ENCODE measurements at regions not wholly inside any gene's neighbourhood (a gene's known extent, or its start where the extent isn't known, plus 50 kb on each side); places are given as distances from the start of the nearest gene placed in this dataset.

DNA sequence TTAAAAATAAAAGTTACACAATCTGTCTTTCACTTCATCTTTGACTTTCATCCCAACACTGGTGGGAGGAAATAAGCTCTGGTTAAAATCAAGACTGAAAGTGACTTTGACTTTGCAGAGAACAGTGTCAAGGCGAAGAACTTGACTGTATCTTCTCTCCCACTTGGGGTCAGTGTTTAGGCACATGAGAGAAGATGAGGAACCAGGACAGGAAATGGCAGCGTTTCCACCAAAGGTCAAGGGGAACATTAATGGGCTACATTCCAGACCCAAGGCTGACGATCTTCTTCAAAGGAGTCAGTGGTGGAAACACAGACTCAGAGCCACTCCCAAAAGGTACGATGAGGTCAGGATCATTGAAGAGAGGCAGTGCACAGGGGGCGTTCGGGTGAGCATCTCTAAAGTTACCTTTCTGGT is 409.5 kb downstream of the ARHGEF28 start:
- H3K27me3 Mint-ChIP-seq (ENCODE audit: unreplicated experiment): peaks cover 5% of the 10 kb centered on the region
- no peak overlapping the region for H3K27ac Mint-ChIP-seq (ENCODE audit: unreplicated experiment)
- no peak for TF ChIP-seq CTCF (IDR thresholded peaks at IDR 0.05; ENCODE audit: partially characterized antibody, unreplicated experiment)
- no peaks in the 10 kb centered on the region for H3K36me3 Mint-ChIP-seq (ENCODE audit: unreplicated experiment)
- no peak for DNase-seq
- H3K4me1 Mint-ChIP-seq (ENCODE audit: low read depth, unreplicated experiment): peaks cover 14% of the 10 kb centered on the region
- H3K4me3 Mint-ChIP-seq (ENCODE audit: unreplicated experiment): no peak overlapping the region
- H3K9me3 Mint-ChIP-seq (ENCODE audit: unreplicated experiment): peaks cover 7% of the 10 kb centered on the region

DNA sequence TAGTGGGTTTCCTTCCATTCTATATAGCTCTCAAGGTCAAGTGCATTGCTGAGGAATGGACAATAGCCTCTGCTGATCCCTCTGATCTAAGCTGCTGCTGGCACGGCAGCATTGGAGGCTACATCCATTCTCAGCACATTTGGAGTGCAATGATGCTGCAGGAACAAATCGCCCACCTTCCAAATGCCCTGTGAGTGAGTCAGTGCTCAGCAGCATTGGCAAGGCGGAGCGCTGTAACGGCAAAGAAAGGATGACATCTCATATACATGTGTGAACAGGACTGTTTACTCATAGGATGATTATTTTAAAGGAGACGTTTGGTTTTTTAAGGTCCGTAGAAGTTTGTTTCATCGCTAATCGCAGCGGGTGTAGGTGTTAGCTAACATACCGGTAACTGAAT is 408.7 kb downstream of the ARHGEF28 start:
- Mint-ChIP-seq H3K36me3 (ENCODE audit: unreplicated experiment) (no peaks in the 10 kb centered on the region), H3K27ac (ENCODE audit: unreplicated experiment) (no peak overlapping the region), H3K4me1 (ENCODE audit: low read depth, unreplicated experiment) (peaks cover 7% of the 10 kb centered on the region), H3K9me3 (ENCODE audit: unreplicated experiment) (peaks cover 2% of the 10 kb centered on the region), H3K27me3 (ENCODE audit: unreplicated experiment) (no peaks in the 10 kb centered on the region), H3K4me3 (ENCODE audit: unreplicated experiment) (no peak overlapping the region)
- DNase-seq: no peak
- no peak for TF ChIP-seq CTCF (IDR thresholded peaks at IDR 0.05; ENCODE audit: partially characterized antibody, unreplicated experiment)

DNA sequence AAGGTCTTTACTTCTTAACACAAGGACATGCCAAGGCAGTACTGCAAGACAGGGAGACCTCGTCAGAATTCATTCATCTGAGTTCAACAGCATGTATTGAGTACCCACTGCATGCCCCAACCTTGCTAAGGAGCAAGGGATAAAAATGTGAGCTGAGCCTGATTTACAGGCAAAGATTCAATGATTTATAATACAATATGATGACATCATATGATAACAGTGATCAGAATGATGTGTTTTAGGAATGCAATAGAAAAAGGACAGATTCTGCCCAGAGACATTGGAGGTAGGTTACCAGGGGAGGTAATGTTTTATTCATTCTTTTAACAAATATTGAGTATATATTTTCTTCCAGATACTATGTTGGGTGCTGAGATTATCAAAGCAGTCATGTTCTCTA is 406.6 kb downstream of the ARHGEF28 start:
- H3K27ac Mint-ChIP-seq (ENCODE audit: unreplicated experiment): no peak overlapping the region
- no peaks in the 10 kb centered on the region for H3K27me3 Mint-ChIP-seq (ENCODE audit: unreplicated experiment)
- no peak overlapping the region for H3K4me3 Mint-ChIP-seq (ENCODE audit: unreplicated experiment)
- no peak for TF ChIP-seq CTCF (IDR thresholded peaks at IDR 0.05; ENCODE audit: partially characterized antibody, unreplicated experiment)
- H3K36me3 Mint-ChIP-seq (ENCODE audit: unreplicated experiment): no peaks in the 10 kb centered on the region
- peaks cover 7% of the 10 kb centered on the region for H3K4me1 Mint-ChIP-seq (ENCODE audit: low read depth, unreplicated experiment)
- H3K9me3 Mint-ChIP-seq (ENCODE audit: unreplicated experiment): no peaks in the 10 kb centered on the region
- DNase-seq: no peak

GRCh38 chr5:74031536-74031935 is 405.5 kb downstream of the ARHGEF28 start:
- H3K27me3 Mint-ChIP-seq (ENCODE audit: unreplicated experiment): no peaks in the 10 kb centered on the region
- H3K27ac Mint-ChIP-seq (ENCODE audit: unreplicated experiment): no peak overlapping the region
- no peaks in the 10 kb centered on the region for H3K36me3 Mint-ChIP-seq (ENCODE audit: unreplicated experiment)
- H3K9me3 Mint-ChIP-seq (ENCODE audit: unreplicated experiment): no peaks in the 10 kb centered on the region
- no peak for DNase-seq
- no peak for TF ChIP-seq CTCF (IDR thresholded peaks at IDR 0.05; ENCODE audit: partially characterized antibody, unreplicated experiment)
- no peak overlapping the region for H3K4me3 Mint-ChIP-seq (ENCODE audit: unreplicated experiment)
- peaks cover 8% of the 10 kb centered on the region for H3K4me1 Mint-ChIP-seq (ENCODE audit: low read depth, unreplicated experiment)

DNA sequence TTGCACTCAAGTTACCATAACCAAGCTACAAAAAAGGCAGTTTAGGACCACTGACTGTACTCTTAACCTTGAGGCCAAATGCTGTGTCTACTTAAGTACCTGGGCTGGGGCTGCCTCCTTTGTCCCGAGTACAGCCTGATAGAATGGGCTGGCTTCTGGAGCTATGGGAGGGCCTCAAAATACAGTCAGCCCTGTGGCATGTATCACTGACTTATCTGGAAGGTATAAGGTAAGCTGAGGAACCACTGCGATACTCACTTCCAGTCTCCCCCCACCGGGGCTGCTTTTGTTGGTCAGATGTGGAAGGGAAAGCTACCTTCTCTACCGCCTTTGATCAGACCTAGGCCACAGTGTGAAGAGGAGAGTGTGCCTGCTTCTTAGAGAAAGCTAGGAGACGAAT is 404.8 kb downstream of the ARHGEF28 start:
- Mint-ChIP-seq H3K27me3 (ENCODE audit: unreplicated experiment) (peaks cover 3% of the 10 kb centered on the region), H3K27ac (ENCODE audit: unreplicated experiment) (no peak overlapping the region), H3K4me3 (ENCODE audit: unreplicated experiment) (no peak overlapping the region), H3K4me1 (ENCODE audit: low read depth, unreplicated experiment) (peaks cover 8% of the 10 kb centered on the region), H3K9me3 (ENCODE audit: unreplicated experiment) (no peaks in the 10 kb centered on the region), H3K36me3 (ENCODE audit: unreplicated experiment) (no peaks in the 10 kb centered on the region)
- TF ChIP-seq CTCF (IDR thresholded peaks at IDR 0.05; ENCODE audit: partially characterized antibody, unreplicated experiment): no peak
- no peak for DNase-seq
